Suppressor macrophage (primary cell): ENCODE measurements at regions not wholly inside any gene's neighbourhood (a gene's known extent, or its start where the extent isn't known, plus 50 kb on each side); places are given as distances from the start of the nearest gene placed in this dataset.
A peak's percentile ranks its signal among the peaks of the same experiment; 100 is the strongest.

Experiments
- DNase-seq, 4 experiments: peaks; one replicate each; pipeline ENCODE4 v3.0.0-alpha.2; 2020 to 2022

DNA sequence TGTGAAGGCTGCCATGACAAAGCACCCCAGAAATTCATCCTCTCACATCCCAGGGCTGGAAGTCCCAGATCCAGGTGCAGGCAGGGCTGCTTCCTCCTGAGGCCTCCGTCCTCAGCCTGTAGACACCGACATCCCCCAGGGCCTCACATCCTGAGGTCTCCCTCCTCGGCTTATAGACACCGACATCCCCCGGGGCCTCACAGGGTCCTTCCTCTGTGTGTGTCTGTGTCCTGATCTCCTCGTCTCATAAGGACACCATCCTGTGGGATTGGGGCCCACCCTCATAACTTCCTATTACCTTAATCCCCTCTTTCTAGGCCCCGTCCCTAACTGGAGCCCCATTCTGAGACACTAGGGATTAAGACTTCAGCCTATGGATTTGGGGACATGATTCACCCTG is 92.0 kb upstream of the SNTG2 start:
- DNase-seq, result no peak

DNA sequence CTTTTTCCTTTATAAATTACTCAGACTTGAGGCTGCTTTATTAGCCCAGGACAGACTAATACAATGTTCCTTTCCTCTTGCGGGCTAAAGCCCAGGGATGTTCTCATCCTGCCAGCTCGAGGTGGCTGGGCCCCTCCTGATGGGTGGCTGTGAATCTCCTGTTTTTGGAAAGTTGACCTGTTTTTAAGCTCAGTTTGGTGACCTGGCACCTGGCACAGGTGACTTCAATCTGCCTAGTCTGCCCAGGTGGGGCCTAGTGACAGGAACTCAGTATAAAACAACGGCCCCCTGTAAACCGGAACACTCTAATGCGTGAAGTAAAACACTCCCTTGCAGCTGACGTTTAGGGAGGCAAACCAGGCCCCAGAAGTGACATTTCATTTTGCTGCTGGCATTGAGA is 92.7 kb upstream of the SNTG2 start:
- DNase-seq, result no peak

DNA sequence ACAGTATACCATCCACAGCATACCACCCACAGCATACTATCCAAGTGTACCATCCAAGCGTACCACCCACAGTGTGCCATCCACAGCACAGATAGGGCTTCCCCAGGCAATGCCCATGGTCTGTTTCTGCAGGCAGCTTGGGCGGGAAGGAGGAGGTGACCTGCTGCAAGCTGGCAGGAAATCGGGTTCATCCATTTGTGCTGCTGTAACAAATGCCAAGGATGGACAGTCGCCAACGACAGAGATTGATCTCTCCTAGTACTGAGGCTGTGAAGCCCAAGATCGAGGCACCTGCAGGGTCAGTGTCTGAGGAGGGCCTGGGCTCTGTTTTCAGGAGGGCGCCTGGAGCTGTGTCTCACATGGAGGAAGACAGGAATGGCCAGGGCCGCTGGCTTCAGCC is 93.6 kb upstream of the SNTG2 start:
- no peak for DNase-seq

- DNase-seq, result no peak
Measured at GRCh38 chr2:856456-856855, 94.2 kb upstream of the SNTG2 start.

DNA sequence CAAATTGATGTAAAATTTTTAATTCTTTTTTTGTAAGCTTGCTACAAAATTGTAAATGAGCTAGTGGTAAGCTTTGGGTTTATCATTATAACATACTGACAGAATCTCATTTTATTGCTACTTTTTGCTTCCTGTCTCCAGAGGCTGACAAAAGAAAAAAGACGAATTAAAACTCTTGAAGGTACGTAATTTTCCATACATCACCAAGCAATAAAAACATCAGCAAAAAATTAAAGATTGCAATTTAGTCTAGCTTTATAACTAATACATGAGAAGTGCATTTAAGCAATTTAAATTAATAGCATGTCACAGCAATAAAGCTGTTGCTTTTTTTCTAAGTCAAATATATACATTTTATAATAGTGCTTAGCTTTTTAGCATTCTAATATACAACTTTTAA is 94.6 kb upstream of the SNTG2 start:
- no peak for DNase-seq

DNA sequence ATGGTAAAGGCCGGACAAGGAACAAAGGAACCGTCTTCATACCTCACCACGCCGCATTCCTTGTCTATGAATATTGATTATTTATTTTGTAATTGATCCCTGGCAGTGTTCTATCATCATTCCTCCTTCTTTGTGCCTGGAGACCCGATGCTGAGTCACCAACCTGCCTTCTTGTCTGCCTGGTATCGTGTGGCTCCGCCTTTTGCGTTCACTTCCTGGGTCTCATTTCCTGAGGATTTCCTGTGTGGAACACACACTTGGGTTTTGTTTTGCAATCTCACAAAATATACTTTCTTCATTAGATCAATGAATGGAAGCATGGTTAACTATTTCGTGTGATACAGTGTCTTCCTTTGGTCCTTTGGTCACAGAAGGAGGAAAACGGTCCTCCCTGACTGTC is 95.5 kb upstream of the SNTG2 start:
- DNase-seq, result no peak

DNA sequence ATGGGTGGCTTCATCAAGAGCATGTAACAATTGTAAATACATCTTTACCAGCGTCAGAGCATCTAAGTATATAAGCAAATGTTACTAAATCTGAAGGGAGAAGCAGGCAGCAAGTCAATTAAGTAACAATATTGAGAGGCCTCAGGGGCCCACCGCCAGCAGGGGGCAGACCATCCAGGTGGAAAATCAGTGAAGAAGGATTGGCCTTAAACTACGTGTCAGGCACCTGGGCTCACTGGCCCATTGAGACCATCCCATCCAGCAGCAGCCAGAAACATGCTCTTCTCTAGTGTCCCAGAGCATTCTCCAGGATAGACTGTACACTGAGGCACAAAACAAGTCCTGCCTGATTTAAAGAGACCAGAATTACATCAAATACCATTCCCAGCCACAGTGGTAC is 96.2 kb upstream of the SNTG2 start:
- DNase-seq, result peak in 3 of 4 experiments; percentile 4 to 33 (median 5)

GRCh38 chr2:853203-853870 is 97.3 kb upstream of the SNTG2 start:
- no peak for DNase-seq

DNA sequence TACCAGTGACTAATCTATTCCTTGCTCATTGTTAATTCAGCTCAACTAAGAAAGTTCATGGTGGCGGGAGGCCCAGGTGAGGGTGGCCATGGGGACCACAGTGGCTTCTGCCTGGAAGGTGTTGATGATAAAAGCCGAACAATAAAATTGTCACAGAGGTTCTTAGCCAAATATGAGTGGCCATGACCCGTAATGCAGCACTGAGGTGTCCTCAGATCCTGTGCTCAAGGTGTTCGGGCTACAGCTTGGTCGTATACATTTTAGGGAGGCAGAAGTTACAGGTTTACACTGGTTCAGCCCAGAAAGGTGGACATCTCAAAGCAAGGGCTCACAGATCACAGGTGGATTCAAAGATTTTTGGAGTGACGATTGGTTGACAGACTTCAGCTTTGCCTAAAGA is 98.5 kb upstream of the SNTG2 start:
- DNase-seq, result no peak

GRCh38 chr2:851680-852079 is 99.0 kb upstream of the SNTG2 start:
- no peak for DNase-seq

GRCh38 chr2:851078-851477 is 99.6 kb upstream of the SNTG2 start:
- DNase-seq, result no peak

- no peak for DNase-seq
Measured at GRCh38 chr2:850429-850828, 100.2 kb upstream of the SNTG2 start.

DNA sequence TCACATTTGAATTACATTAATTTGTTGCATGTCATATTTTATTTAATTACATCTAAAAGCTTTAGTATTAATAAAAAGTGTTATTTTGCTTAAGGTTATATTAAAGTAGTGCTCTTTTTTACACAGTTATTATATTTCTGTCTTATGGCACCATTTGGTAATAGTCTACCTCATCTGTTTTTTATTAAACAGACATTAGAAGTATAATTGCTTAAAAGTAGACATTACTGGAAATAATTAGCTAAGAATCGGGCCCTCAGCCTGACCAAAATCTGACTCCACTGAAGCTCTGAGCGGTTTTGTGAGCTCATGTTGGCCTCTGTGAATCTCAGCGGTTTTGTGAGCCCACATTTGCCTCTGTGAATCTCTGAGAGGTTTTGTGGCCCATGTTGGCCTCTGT is 102.5 kb upstream of the SNTG2 start:
- no peak for DNase-seq

DNA sequence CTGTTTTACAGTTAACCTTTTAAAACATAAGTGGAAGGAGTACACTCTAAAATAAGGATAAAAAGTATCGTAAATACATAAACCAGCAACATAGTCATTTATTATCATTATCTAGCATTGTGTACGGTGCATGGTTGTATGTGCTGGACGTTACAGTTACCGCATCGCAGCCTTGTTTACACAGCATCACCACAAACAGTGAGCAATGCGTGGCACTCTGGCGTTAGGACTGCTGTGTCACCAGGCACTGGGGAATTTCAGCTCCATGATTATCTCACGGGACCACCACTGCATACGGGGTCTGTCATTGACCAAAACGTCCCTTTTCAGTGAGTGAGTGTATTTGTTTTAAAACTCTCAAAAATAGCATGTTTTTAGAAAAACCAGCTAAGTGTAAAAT is 103.0 kb upstream of the SNTG2 start:
- DNase-seq, result no peak

GRCh38 chr2:844715-845114 is 105.9 kb upstream of the SNTG2 start:
- DNase-seq, result peak in 3 of 4 experiments; percentile 6 to 36 (median 34)

- no peak for DNase-seq
Measured at GRCh38 chr2:842151-842803, 108.4 kb upstream of the SNTG2 start.

- DNase-seq, result no peak
Measured at GRCh38 chr2:841036-841435, 109.6 kb upstream of the SNTG2 start.

DNA sequence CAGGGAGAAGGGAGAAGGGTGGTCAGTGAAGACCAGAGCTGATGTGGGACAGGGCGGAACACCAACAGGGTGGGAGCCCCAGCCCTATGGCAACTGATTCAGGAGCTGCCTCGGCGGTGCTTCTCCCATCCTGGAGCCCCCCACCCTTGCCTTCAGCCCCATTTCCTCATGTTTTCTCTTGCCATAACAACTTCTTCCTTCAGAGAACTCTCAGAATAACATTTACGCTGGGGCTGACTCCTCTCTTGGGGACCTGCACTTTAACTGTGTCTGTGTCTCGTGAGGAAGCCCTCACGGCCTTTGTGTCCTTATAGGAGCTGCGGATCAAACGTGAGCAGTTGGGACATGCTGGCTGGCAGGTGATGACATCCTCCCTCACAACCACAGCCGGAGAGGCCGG is 116.4 kb upstream of the SNTG2 start:
- no peak for DNase-seq

DNA sequence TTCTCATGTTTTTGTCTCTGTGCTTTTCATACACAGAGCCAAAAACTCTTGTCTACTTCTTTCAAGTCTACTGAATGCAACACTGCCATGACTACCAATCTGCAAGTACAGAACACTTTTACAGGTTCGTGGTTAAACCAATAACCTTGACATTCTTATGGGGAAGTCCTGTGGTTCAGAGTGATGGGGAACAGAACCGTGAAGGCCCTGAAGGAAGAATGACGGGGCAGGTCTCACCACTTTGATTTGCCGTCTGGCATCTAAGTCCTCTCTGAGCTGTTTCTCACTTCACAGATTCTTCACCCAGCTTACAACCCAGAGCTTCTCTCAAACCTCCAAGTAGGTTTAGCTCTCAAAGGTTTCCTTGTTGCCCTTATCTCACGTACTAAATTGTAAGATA is 117.5 kb upstream of the SNTG2 start:
- no peak for DNase-seq

DNA sequence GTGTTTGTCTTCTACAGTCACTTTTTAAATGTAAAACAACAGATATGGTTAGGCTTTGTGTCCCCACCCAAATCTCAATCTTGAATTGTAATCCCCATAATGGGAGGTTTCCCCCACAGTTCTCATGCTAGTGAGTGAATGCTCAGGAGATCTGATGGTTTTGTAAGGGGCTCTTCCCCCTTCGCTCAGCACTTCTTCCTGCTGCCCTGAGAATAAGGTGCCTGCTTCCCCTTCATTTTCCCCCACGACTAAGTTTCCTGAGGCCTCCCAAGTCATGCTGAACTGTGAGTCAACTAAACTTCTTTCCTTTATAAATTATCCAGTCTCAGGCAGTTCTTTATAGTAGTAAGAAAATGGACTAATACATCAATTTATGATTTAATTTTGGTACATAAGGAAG is 118.0 kb upstream of the SNTG2 start:
- DNase-seq, result no peak

- DNase-seq, result no peak
Measured at GRCh38 chr2:831622-832021, 119.0 kb upstream of the SNTG2 start.

DNA sequence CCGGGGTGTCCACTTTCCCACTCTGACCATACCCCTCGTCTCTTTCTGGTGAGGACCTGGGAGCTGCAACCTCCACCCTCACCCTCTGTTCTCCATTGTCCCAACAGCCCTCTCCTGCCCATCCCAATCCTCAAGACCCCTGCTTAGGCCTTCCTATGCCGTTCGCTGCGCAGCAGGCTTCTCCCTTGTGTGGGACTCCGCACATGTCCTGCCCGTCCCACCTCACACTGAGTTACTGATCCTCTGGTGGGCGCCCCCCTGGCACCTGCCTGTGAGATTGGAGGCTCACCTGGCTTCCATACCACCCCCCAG is 119.5 kb upstream of the SNTG2 start:
- DNase-seq, result no peak

DNA sequence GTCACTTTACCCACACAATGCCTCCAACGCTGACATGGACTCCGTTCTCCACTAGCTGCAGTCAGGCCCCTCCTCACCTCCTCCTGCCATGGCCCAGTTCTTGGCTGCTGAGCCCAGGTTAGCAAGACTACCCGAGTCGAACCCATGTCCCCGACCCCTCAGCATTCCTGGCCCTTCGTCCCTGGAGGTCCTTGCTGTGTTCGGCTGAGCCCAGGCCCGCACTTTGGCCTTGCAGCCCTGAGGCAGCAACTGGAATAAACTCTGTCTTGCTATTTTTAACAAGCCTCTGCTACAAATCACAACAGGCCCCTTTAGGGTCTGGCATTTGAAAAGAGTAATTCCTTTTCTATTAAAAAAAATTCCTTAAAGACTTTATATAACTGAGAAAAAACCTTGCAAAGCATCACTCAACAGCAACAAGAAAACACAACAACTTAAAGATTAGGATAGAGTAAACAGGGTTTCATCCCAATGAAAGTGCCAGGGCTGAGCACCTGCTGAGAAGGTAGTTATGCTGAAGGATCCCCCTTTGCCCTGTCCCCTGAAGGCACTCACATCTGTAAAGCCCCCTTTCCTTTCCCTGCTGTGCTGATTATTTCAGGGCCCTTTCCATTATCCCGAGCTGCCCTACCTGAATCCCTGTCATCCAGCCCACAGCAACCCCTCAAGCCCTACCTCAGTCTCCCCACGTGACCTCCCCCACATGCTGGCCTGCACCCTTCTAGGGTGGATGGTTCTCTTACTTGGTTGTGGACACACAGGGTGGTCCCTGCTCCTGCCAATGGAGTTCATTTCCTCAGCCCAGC is 120.0 kb upstream of the SNTG2 start:
- DNase-seq, result no peak

GRCh38 chr2:829047-829446 is 121.6 kb upstream of the SNTG2 start:
- DNase-seq, result no peak
